ENCODE measurements at regions not wholly inside any gene's neighbourhood (a gene's known extent, or its start where the extent isn't known, plus 50 kb on each side); places are given as distances from the start of the nearest gene placed in this dataset.

- TF ChIP-seq KDM5A (IDR thresholded peaks at IDR 0.05) (no peak), CTCF (IDR thresholded peaks at IDR 0.05) (no peak), GATA3 (IDR thresholded peaks at IDR 0.05; ENCODE audit: borderline replicate concordance) (no peak)
Observed at GRCh38 chr15:31561156-31561555, 234.5 kb downstream of the KLF13 start.

All from A549 (cell line).